ENCODE measurements at regions not wholly inside any gene's neighbourhood (a gene's known extent, or its start where the extent isn't known, plus 50 kb on each side); places are given as distances from the start of the nearest gene placed in this dataset.

GRCh38 chr3:104628185-104628789, 738.4 kb upstream of the ALCAM start:
- Histone ChIP-seq H3K27me3 (ENCODE audit: control insufficient read depth, insufficient read depth, low read length) (no peaks in the 10 kb centered on the region), H3K9me3 (ENCODE audit: control insufficient read depth, insufficient read depth, low read depth, low read length) (peaks cover 25% of the 10 kb centered on the region), H3K36me3 (ENCODE audit: control insufficient read depth, insufficient read depth, low read length) (no peaks in the 10 kb centered on the region), H3K4me1 (ENCODE audit: control insufficient read depth, insufficient read depth, low read length) (no peaks in the 10 kb centered on the region), H3K27ac (ENCODE audit: low read depth, low read length) (no peak overlapping the region), H3K9ac (ENCODE audit: low read length) (no peak overlapping the region), H3K4me3 (ENCODE audit: low read depth, low read length) (no peak overlapping the region)

- Histone ChIP-seq H3K4me3 (ENCODE audit: low read depth, low read length) (no peak overlapping the region), H3K9ac (ENCODE audit: low read length) (no peak overlapping the region), H3K27ac (ENCODE audit: low read depth, low read length) (no peak overlapping the region), H3K36me3 (ENCODE audit: control insufficient read depth, insufficient read depth, low read length) (no peaks in the 10 kb centered on the region), H3K4me1 (ENCODE audit: control insufficient read depth, insufficient read depth, low read length) (no peaks in the 10 kb centered on the region), H3K9me3 (ENCODE audit: control insufficient read depth, insufficient read depth, low read depth, low read length) (peaks cover 28% of the 10 kb centered on the region), H3K27me3 (ENCODE audit: control insufficient read depth, insufficient read depth, low read length) (no peaks in the 10 kb centered on the region)
Measured at GRCh38 chr3:104629038-104629437, 737.7 kb upstream of the ALCAM start.

- H3K27me3 ChIP-seq (ENCODE audit: control insufficient read depth, insufficient read depth, low read length) = no peaks in the 10 kb centered on the region
Measured at GRCh38 chr3:104631254-104631653, 735.5 kb upstream of the ALCAM start.

GRCh38 chr3:104632521-104632920, 734.2 kb upstream of the ALCAM start:
- H3K9me3 ChIP-seq (ENCODE audit: control insufficient read depth, insufficient read depth, low read depth, low read length) = peaks cover 28% of the 10 kb centered on the region
- no peak overlapping the region for H3K4me3 ChIP-seq (ENCODE audit: low read depth, low read length)
- no peak overlapping the region for H3K9ac ChIP-seq (ENCODE audit: low read length)
- no peaks in the 10 kb centered on the region for H3K4me1 ChIP-seq (ENCODE audit: control insufficient read depth, insufficient read depth, low read length)
- H3K27me3 ChIP-seq (ENCODE audit: control insufficient read depth, insufficient read depth, low read length) = no peaks in the 10 kb centered on the region
- H3K36me3 ChIP-seq (ENCODE audit: control insufficient read depth, insufficient read depth, low read length) = no peaks in the 10 kb centered on the region
- H3K27ac ChIP-seq (ENCODE audit: low read depth, low read length) = no peak overlapping the region

More at GRCh38 chr3:104631254-104631653, 735.5 kb upstream of the ALCAM start:
- Histone ChIP-seq H3K4me1 (ENCODE audit: control insufficient read depth, insufficient read depth, low read length) (no peaks in the 10 kb centered on the region), H3K9ac (ENCODE audit: low read length) (no peak overlapping the region), H3K9me3 (ENCODE audit: control insufficient read depth, insufficient read depth, low read depth, low read length) (peaks cover 28% of the 10 kb centered on the region), H3K4me3 (ENCODE audit: low read depth, low read length) (no peak overlapping the region), H3K27ac (ENCODE audit: low read depth, low read length) (no peak overlapping the region), H3K36me3 (ENCODE audit: control insufficient read depth, insufficient read depth, low read length) (no peaks in the 10 kb centered on the region)

GRCh38 chr3:104632947-104633346, 733.8 kb upstream of the ALCAM start:
- Histone ChIP-seq H3K27me3 (ENCODE audit: control insufficient read depth, insufficient read depth, low read length) (no peaks in the 10 kb centered on the region), H3K4me3 (ENCODE audit: low read depth, low read length) (no peak overlapping the region), H3K9ac (ENCODE audit: low read length) (no peak overlapping the region), H3K4me1 (ENCODE audit: control insufficient read depth, insufficient read depth, low read length) (no peaks in the 10 kb centered on the region), H3K36me3 (ENCODE audit: control insufficient read depth, insufficient read depth, low read length) (no peaks in the 10 kb centered on the region), H3K27ac (ENCODE audit: low read depth, low read length) (no peak overlapping the region), H3K9me3 (ENCODE audit: control insufficient read depth, insufficient read depth, low read depth, low read length) (peaks cover 28% of the 10 kb centered on the region)

GRCh38 chr3:104635872-104636580, 730.7 kb upstream of the ALCAM start:
- no peak overlapping the region for H3K27ac ChIP-seq (ENCODE audit: low read depth, low read length)
- H3K4me3 ChIP-seq (ENCODE audit: low read depth, low read length) = no peak overlapping the region
- no peaks in the 10 kb centered on the region for H3K27me3 ChIP-seq (ENCODE audit: control insufficient read depth, insufficient read depth, low read length)
- no peaks in the 10 kb centered on the region for H3K4me1 ChIP-seq (ENCODE audit: control insufficient read depth, insufficient read depth, low read length)
- peaks cover 21% of the 10 kb centered on the region for H3K9me3 ChIP-seq (ENCODE audit: control insufficient read depth, insufficient read depth, low read depth, low read length)
- H3K36me3 ChIP-seq (ENCODE audit: control insufficient read depth, insufficient read depth, low read length) = no peaks in the 10 kb centered on the region
- no peak overlapping the region for H3K9ac ChIP-seq (ENCODE audit: low read length)

GRCh38 chr3:104642827-104643226, 723.9 kb upstream of the ALCAM start:
- Histone ChIP-seq H3K27ac (ENCODE audit: low read depth, low read length) (no peak overlapping the region), H3K27me3 (ENCODE audit: control insufficient read depth, insufficient read depth, low read length) (no peaks in the 10 kb centered on the region), H3K9ac (ENCODE audit: low read length) (no peak overlapping the region), H3K4me1 (ENCODE audit: control insufficient read depth, insufficient read depth, low read length) (no peaks in the 10 kb centered on the region), H3K4me3 (ENCODE audit: low read depth, low read length) (no peak overlapping the region), H3K9me3 (ENCODE audit: control insufficient read depth, insufficient read depth, low read depth, low read length) (peaks cover 7% of the 10 kb centered on the region; the same call in 1 of the 2 replicates), H3K36me3 (ENCODE audit: control insufficient read depth, insufficient read depth, low read length) (no peaks in the 10 kb centered on the region)

- no peaks in the 10 kb centered on the region for H3K36me3 ChIP-seq (ENCODE audit: control insufficient read depth, insufficient read depth, low read length)
- no peak overlapping the region for H3K27ac ChIP-seq (ENCODE audit: low read depth, low read length)
- no peaks in the 10 kb centered on the region for H3K27me3 ChIP-seq (ENCODE audit: control insufficient read depth, insufficient read depth, low read length)
- no peak overlapping the region for H3K9ac ChIP-seq (ENCODE audit: low read length)
- H3K4me3 ChIP-seq (ENCODE audit: low read depth, low read length) = no peak overlapping the region
- H3K9me3 ChIP-seq (ENCODE audit: control insufficient read depth, insufficient read depth, low read depth, low read length) = 0 out of 2 replicates have a peak, but pooled peaks cover under 1% of the 10 kb centered on the region
- no peaks in the 10 kb centered on the region for H3K4me1 ChIP-seq (ENCODE audit: control insufficient read depth, insufficient read depth, low read length)
Measured at GRCh38 chr3:104646196-104646595, 720.5 kb upstream of the ALCAM start.

GRCh38 chr3:104648823-104649222, 717.9 kb upstream of the ALCAM start:
- Histone ChIP-seq H3K27me3 (ENCODE audit: control insufficient read depth, insufficient read depth, low read length) (no peaks in the 10 kb centered on the region), H3K36me3 (ENCODE audit: control insufficient read depth, insufficient read depth, low read length) (no peaks in the 10 kb centered on the region), H3K4me1 (ENCODE audit: control insufficient read depth, insufficient read depth, low read length) (no peaks in the 10 kb centered on the region), H3K4me3 (ENCODE audit: low read depth, low read length) (no peak overlapping the region), H3K27ac (ENCODE audit: low read depth, low read length) (no peak overlapping the region), H3K9me3 (ENCODE audit: control insufficient read depth, insufficient read depth, low read depth, low read length) (no peaks in the 10 kb centered on the region), H3K9ac (ENCODE audit: low read length) (no peak overlapping the region)

GRCh38 chr3:104669083-104669482, 697.6 kb upstream of the ALCAM start:
- H3K9ac ChIP-seq (ENCODE audit: low read length) = no peak overlapping the region

GRCh38 chr3:104672331-104672730, 694.4 kb upstream of the ALCAM start:
- Histone ChIP-seq H3K27ac (ENCODE audit: low read depth, low read length) (no peak overlapping the region), H3K4me1 (ENCODE audit: control insufficient read depth, insufficient read depth, low read length) (no peaks in the 10 kb centered on the region), H3K27me3 (ENCODE audit: control insufficient read depth, insufficient read depth, low read length) (no peaks in the 10 kb centered on the region), H3K9ac (ENCODE audit: low read length) (no peak overlapping the region), H3K36me3 (ENCODE audit: control insufficient read depth, insufficient read depth, low read length) (no peaks in the 10 kb centered on the region), H3K9me3 (ENCODE audit: control insufficient read depth, insufficient read depth, low read depth, low read length) (peaks cover 6% of the 10 kb centered on the region; the same call in 1 of the 2 replicates), H3K4me3 (ENCODE audit: low read depth, low read length) (no peak overlapping the region)

More at GRCh38 chr3:104669083-104669482, 697.6 kb upstream of the ALCAM start:
- Histone ChIP-seq H3K27ac (ENCODE audit: low read depth, low read length) (no peak overlapping the region), H3K4me1 (ENCODE audit: control insufficient read depth, insufficient read depth, low read length) (no peaks in the 10 kb centered on the region), H3K36me3 (ENCODE audit: control insufficient read depth, insufficient read depth, low read length) (no peaks in the 10 kb centered on the region), H3K27me3 (ENCODE audit: control insufficient read depth, insufficient read depth, low read length) (no peaks in the 10 kb centered on the region), H3K9me3 (ENCODE audit: control insufficient read depth, insufficient read depth, low read depth, low read length) (no peaks in the 10 kb centered on the region), H3K4me3 (ENCODE audit: low read depth, low read length) (no peak overlapping the region)
